ENCODE measurements at regions not wholly inside any gene's neighbourhood (a gene's known extent, or its start where the extent isn't known, plus 50 kb on each side); places are given as distances from the start of the nearest gene placed in this dataset.

DNA sequence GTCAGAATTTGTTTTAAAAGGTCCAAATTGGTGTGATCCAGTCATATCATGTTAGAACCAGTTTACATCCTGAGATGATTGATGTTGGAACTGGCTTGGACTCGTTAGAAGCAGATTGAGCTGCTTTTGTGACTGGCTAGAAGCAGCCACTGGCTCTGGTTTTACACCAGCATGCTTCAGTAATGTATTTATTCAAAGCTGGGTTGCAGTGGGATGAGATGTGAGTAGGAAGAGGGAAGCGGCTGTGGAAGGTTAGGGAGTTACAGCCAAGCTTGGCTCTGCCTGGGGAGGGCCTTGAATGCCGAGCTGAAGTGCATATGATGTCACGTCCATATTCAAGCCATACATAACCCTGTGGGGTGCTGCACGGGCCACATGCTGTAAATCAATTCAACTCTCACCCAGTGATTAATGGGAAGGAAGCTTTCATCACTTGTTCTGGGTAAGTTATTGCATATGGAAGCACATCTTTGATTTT lies 104.0 kb upstream of the SMAD3 start:
- H3K4me1 Mint-ChIP-seq, result peaks cover 3% of the 10 kb centered on the region

DNA sequence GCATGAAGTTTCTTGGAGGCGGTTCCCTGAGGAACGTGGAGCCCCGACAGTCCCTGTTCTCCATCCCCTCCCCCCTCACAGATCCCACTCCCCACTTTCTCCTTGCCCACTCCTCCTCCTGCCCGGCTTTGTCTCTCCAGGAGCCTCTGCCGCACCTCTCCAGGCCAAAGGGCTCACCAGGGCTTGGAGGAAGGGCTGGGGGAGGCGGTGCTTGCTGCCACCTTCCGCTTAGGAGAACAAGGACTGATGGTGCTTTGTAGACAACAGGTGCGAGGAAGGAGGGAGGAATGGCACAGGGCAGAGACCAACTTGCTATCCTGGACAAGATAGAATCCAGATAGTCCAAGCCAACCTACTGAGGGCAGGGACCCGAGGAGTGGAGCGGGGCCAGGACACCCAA lies 103.5 kb upstream of the SMAD3 start:
- TF ChIP-seq, protein P1, sequence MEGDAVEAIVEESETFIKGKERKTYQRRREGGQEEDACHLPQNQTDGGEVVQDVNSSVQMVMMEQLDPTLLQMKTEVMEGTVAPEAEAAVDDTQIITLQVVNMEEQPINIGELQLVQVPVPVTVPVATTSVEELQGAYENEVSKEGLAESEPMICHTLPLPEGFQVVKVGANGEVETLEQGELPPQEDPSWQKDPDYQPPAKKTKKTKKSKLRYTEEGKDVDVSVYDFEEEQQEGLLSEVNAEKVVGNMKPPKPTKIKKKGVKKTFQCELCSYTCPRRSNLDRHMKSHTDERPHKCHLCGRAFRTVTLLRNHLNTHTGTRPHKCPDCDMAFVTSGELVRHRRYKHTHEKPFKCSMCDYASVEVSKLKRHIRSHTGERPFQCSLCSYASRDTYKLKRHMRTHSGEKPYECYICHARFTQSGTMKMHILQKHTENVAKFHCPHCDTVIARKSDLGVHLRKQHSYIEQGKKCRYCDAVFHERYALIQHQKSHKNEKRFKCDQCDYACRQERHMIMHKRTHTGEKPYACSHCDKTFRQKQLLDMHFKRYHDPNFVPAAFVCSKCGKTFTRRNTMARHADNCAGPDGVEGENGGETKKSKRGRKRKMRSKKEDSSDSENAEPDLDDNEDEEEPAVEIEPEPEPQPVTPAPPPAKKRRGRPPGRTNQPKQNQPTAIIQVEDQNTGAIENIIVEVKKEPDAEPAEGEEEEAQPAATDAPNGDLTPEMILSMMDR (IDR thresholded peaks at IDR 0.05; ENCODE audit: unreplicated experiment in 3 of 3), result no peak
- Mint-ChIP-seq H3K9me3 (no peaks in the 10 kb centered on the region), H3K27me3 (ENCODE audit: low read depth) (peaks cover 29% of the 10 kb centered on the region), H3K36me3 (ENCODE audit: low read depth) (no peaks in the 10 kb centered on the region), H3K4me3 (no peak overlapping the region), H3K4me1 (peaks cover 3% of the 10 kb centered on the region), H3K27ac (no peak overlapping the region)

More for the DNA sequence above, 104.0 kb upstream of the SMAD3 start:
- TF ChIP-seq, protein P1 (IDR thresholded peaks at IDR 0.05; ENCODE audit: unreplicated experiment in 3 of 3), result no peak
- no peaks in the 10 kb centered on the region for H3K36me3 Mint-ChIP-seq (ENCODE audit: low read depth)
- no peaks in the 10 kb centered on the region for H3K9me3 Mint-ChIP-seq
- H3K27ac Mint-ChIP-seq, result no peak overlapping the region
- peaks cover 31% of the 10 kb centered on the region for H3K27me3 Mint-ChIP-seq (ENCODE audit: low read depth)
- H3K4me3 Mint-ChIP-seq, result no peak overlapping the region

DNA sequence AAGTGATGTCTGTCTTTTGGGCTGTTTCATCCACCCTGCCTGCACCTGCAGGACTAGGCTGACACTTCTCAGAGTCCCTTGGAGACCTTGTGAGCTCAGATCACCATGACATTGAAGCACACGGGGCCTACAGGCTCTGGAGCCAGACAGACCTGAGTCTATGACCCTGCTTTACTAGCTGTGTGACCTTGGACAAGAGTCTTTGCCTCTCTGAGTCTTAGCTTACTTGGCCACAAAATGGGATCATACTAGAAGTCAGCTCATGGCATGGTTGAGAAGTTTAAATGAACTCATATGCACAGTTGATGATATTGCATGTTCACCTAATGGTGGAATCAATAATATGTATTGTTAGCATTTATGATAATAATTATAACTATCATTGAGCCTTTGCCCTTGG lies 102.9 kb upstream of the SMAD3 start:
- Mint-ChIP-seq H3K4me3 (no peak overlapping the region), H3K36me3 (ENCODE audit: low read depth) (no peaks in the 10 kb centered on the region), H3K27ac (no peak overlapping the region), H3K27me3 (ENCODE audit: low read depth) (peaks cover 29% of the 10 kb centered on the region), H3K9me3 (no peaks in the 10 kb centered on the region), H3K4me1 (peaks cover 3% of the 10 kb centered on the region)
- TF ChIP-seq, protein P1 (IDR thresholded peaks at IDR 0.05; ENCODE audit: unreplicated experiment in 3 of 3), result no peak

DNA sequence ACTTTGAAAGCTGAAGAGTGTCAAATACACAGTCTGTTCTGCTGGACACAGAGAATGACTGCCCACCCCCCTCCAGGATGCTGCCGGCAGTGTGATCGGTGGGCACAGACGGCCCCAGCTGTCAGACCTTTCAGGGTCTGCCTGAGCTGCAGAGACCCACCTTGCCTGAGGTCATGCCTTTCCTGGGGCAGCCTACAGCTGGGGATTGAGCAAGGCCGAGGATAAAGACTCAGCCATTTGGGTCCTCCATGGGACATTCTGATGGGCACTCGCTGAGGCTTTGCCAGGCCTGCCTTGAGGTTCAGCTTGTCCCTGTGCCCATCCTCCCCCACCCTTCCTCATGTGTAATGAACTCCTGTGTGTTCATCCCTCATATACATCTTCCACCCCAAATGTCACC lies 102.3 kb upstream of the SMAD3 start:
- peaks cover 29% of the 10 kb centered on the region for H3K27me3 Mint-ChIP-seq (ENCODE audit: low read depth)
- no peaks in the 10 kb centered on the region for H3K36me3 Mint-ChIP-seq (ENCODE audit: low read depth)
- peaks cover 3% of the 10 kb centered on the region for H3K4me1 Mint-ChIP-seq
- no peak overlapping the region for H3K27ac Mint-ChIP-seq
- no peak overlapping the region for H3K4me3 Mint-ChIP-seq
- no peaks in the 10 kb centered on the region for H3K9me3 Mint-ChIP-seq
- TF ChIP-seq, protein P1 (IDR thresholded peaks at IDR 0.05; ENCODE audit: unreplicated experiment in 3 of 3), result no peak

DNA sequence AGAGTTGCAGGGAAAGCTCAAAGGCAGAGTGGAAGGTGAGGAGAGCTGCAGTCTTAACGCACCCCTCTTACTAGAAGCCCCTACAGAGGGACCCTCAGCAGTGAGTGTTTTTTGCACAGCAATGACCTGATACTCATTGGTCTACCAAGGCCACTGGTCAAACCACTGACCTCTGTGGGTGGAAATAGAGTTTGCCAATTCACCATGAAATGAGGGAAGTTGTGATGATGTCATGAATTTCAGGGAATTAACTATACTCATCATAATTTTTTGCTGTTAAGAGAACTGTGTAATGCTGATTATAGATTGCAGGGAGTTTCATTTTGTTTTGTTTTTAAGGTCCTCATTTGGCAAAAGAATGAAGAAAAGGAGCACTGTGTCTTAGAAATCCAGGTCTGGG lies 101.7 kb upstream of the SMAD3 start:
- H3K27me3 Mint-ChIP-seq (ENCODE audit: low read depth), result peaks cover 29% of the 10 kb centered on the region
- H3K9me3 Mint-ChIP-seq, result no peaks in the 10 kb centered on the region
- H3K27ac Mint-ChIP-seq, result no peak overlapping the region
- TF ChIP-seq, protein P1 (IDR thresholded peaks at IDR 0.05; ENCODE audit: unreplicated experiment in 3 of 3), result no peak
- peaks cover 3% of the 10 kb centered on the region for H3K4me1 Mint-ChIP-seq
- no peaks in the 10 kb centered on the region for H3K36me3 Mint-ChIP-seq (ENCODE audit: low read depth)
- no peak overlapping the region for H3K4me3 Mint-ChIP-seq

DNA sequence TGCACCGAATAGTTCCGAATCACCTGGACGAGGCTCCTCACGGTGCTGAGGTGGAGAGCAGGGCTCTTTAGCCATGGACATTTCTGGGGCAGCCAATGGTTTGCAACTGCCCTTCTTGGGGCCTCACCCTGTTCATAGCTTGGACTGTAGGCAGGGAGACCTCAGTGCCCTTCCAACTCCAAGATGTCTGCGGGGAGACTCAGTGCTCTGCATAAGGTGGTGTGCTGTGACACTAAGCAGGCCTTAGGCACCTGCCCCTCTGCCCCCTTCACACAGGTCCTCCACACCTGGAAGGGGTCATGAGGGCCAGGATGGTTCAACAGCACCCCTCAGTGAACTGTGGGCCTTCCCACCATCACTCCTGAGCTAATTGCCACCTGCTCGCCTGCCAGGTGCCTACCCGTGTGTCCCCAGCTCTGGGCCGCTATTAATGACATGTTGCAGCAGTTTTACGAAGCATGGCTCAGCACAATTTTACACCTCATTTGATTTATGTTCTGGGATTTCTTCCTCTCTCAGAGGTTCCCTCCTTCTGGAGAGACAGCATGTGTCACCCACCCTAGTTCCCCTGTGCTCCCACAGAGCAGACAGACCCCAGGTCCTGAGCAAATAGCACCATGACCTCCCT lies 101.2 kb upstream of the SMAD3 start:
- H3K36me3 Mint-ChIP-seq (ENCODE audit: low read depth), result no peaks in the 10 kb centered on the region
- no peaks in the 10 kb centered on the region for H3K9me3 Mint-ChIP-seq
- H3K4me1 Mint-ChIP-seq, result peaks cover 3% of the 10 kb centered on the region
- peak overlapping the region in 1 of 3 experiments; percentile 32 for H3K4me3 Mint-ChIP-seq
- peaks cover 29% of the 10 kb centered on the region for H3K27me3 Mint-ChIP-seq (ENCODE audit: low read depth)
- TF ChIP-seq, protein P1 (IDR thresholded peaks at IDR 0.05; ENCODE audit: unreplicated experiment in 3 of 3), result no peak
- no peak overlapping the region for H3K27ac Mint-ChIP-seq
